ENCODE measurements at regions not wholly inside any gene's neighbourhood (a gene's known extent, or its start where the extent isn't known, plus 50 kb on each side); places are given as distances from the start of the nearest gene placed in this dataset.
"Not testable (repeated sequence)": the region's sequence is repeated elsewhere in the genome, so short reads cannot be mapped to it uniquely, and the experiment has no call there.

DNA sequence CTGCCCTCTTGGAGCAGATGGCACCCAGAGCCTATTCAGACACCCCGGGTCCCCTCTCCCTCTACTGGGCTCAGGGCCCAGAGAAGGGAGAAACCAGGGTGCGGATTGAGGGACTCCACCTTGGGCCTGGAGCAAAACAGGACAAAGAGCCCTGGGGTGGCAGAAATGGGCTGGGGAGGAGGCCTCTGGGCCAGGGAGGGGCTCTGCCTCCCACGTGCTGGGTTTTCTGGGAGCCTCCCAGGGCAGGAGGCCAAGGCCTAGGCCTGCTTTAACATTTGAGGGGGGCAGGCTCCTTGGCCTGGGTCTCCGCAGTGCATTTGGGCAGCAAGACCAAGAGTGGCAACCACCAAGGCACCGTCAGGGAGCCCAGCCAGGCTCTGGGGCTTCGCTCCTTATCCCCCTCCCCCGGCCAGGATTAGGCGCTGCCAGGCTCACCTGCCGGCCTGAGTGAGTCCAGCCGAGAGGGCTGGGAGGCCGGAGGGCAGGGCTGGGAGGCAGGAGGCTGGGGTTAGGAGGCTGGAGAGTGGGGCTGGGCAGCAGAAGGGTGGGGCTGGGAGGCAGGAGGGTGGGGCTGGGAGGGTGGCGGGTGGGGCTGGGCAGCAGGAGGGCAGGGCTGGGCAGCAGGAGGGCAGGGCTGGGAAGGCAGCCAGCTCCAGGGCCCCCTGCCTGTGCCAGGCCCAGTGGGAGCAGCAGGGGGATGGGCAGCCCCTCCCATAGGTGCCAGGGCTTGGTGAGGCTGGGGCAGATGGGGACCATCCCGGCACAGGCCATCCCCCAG is 101.8 kb upstream of the EIF5 start:
- no peak for DNase-seq (ENCODE audit: low spot score)

GRCh38 chr14:103232831-103233319 is 101.2 kb upstream of the EIF5 start:
- no peak for DNase-seq (ENCODE audit: low spot score)

- no peak for DNase-seq (ENCODE audit: low spot score)
Measured at GRCh38 chr14:103233328-103233727, 100.7 kb upstream of the EIF5 start.

DNA sequence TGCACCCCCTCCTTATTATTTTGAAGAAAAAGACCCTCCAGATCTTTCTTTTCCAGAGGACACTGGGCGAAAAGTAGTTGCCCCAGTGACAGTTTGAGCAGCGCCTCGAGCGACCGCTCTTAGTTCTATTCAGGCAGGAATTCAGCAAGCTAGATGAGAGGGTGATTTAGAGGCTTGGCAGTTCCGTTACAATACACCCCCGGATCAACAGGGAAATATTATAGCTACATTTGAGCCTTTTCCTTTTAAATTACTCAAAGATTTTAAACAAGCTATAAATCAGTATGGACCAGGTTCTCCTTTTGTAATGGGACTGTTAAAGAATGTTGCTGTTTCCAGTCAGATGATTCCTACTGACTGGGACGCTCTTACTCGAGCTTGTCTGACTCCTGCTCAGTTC is 99.2 kb upstream of the EIF5 start:
- DNase-seq (ENCODE audit: low spot score) = not testable (repeated sequence)

DNA sequence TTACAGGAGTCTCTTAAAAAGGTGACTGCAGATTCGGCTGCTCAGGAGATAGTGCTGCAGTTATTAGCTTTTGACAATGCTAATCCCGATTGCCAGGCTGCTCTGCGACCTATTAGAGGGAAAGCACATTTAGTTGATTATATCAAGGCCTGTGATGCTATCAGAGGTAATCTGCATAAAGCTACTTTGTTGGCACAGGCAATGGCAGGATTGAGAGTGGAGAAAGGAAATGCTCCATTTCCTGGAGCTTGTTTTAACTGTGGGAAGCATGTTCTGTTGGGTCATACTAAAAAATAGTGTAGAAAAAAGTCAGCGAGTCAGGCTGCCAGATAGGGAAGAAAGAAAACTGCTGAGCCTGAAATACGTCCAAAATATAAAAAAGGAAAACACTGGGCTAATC is 98.5 kb upstream of the EIF5 start:
- not testable (repeated sequence) for DNase-seq (ENCODE audit: low spot score)

DNA sequence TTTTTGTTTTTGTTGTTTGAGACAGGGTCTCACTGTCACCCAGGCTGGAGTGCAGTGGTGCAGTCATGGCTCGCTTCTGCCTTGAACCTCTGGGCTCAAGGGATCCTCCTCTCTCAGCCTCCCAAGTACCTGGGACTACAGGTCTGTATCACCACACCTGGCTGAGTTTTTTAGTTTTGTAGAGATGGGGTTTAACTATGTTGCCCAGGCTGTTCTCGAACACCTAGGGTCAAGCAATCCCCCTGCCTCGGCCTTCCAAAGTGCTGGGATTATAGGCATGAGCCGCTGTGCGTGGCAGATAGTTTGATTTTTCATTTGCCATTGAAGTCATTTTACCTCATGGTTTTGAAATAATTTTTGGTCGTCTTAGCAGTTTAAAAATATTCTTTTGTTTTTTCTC is 94.3 kb upstream of the EIF5 start:
- no peak for DNase-seq (ENCODE audit: low spot score)

DNA sequence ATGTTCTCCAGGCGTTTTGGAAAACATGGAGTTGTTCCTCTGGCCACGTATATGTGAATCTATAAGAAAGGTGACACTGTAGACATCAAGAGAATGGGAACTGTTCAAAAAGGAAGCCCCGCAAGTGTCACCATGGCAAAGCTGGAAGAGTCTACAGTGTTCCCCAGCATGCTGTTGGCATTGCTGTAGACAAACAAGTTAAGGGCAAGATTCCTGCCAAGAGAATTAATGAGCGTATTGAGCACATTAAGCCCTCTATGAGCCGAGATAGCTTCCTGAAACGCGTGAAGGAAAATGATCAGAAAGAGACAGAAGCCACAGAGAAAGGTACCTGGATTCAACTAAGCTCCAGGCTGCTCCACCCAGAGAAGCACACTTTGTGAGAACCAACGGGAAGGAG is 92.5 kb upstream of the EIF5 start:
- DNase-seq (ENCODE audit: low spot score) = no peak

- DNase-seq (ENCODE audit: low spot score) = peak; percentile 55
Measured at GRCh38 chr14:103243764-103244737, 90.0 kb upstream of the EIF5 start.

DNA sequence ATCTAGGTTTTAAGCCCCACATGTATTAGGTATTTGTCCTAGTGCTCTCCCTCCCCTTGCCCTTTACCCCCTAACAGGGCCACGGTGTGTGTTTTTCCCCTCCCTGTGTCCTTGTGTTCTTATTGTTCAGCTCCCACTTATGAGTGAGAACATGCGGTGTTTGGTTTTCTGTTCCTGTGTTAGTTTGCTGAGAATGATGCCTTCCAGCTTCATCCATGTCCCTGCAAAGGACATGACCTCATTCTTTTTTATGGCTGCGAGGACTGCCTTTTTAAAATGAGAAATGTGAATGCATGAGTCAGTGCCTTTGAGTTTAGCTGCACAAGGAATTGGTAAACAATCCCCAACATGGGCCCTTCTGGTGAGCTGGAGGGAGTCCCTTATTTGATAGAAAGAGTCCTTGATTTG is 88.4 kb upstream of the EIF5 start:
- not testable (repeated sequence) for DNase-seq (ENCODE audit: low spot score)

- no peak for DNase-seq (ENCODE audit: low spot score)
Measured at GRCh38 chr14:103246070-103246469, 88.0 kb upstream of the EIF5 start.

DNA sequence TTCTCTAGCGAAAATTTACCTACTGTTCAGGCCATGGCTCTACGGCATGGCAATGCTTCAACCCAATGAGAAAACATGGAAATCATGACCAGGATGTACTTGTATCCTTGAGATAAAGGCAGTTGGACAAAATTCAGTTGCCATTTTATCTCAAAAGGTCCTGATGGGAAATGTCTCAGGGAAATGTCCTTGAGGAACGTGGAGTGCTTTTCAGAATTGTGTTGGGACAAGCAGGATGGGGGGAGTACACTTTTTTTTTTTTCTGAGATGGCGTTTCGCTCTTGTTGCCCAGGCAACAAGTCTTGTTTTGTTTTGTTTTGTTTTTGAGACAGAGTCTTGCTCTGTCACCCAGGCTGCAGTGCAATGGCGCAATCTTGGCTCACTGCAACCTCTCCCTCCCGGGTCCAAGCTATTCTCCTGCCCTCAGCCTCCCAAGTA is 86.8 kb upstream of the EIF5 start:
- DNase-seq (ENCODE audit: low spot score) = no peak

GRCh38 chr14:103250181-103250580 is 83.9 kb upstream of the EIF5 start:
- DNase-seq (ENCODE audit: low spot score) = no peak

DNA sequence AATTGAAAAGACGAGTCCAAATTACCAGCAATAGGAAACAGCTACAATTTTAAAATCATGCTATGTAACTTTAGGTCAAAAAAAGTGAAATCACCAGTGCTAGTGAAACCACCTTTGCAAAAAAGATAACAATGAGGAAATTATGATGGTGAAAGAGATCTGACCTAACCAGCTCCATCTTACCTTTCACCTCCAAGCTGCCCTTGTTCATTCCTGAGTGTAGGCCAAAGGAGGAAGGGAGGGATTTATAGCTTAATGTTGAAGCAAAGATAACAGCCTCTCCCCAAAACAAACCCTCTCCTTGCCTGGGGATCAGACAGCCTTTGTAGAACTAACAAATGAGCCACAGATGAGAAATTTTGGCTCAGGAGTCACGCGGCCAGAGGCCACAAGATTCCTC is 83.2 kb upstream of the EIF5 start:
- DNase-seq (ENCODE audit: low spot score) = no peak

- DNase-seq (ENCODE audit: low spot score) = no peak
Measured at GRCh38 chr14:103255555-103255954, 78.5 kb upstream of the EIF5 start.

DNA sequence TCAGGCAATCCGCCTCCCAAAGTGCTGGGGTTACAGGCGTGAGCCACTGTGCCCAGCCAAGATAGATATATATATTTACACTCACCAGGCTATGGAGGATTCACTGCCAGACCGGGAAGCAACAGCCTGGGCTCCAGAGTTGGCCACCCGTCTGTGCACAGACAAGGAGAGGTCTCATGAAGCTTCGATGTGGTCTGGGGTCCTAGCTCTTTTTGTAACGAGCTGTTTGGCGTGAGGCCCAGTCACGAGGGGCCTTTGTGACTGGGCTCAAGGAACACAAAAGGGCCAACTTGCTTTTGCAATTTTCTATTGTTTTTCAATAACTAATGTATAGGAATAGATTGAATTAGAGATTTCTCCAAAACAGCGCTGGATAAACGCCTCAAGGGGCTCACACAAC is 77.6 kb upstream of the EIF5 start:
- no peak for DNase-seq (ENCODE audit: low spot score)

GRCh38 chr14:103257211-103257962 is 76.7 kb upstream of the EIF5 start:
- DNase-seq (ENCODE audit: low spot score) = no peak

- no peak for DNase-seq (ENCODE audit: low spot score)
Measured at GRCh38 chr14:103258211-103258610, 75.8 kb upstream of the EIF5 start.

- DNase-seq (ENCODE audit: low spot score) = no peak
Measured at GRCh38 chr14:103259184-103259583, 74.9 kb upstream of the EIF5 start.

DNA sequence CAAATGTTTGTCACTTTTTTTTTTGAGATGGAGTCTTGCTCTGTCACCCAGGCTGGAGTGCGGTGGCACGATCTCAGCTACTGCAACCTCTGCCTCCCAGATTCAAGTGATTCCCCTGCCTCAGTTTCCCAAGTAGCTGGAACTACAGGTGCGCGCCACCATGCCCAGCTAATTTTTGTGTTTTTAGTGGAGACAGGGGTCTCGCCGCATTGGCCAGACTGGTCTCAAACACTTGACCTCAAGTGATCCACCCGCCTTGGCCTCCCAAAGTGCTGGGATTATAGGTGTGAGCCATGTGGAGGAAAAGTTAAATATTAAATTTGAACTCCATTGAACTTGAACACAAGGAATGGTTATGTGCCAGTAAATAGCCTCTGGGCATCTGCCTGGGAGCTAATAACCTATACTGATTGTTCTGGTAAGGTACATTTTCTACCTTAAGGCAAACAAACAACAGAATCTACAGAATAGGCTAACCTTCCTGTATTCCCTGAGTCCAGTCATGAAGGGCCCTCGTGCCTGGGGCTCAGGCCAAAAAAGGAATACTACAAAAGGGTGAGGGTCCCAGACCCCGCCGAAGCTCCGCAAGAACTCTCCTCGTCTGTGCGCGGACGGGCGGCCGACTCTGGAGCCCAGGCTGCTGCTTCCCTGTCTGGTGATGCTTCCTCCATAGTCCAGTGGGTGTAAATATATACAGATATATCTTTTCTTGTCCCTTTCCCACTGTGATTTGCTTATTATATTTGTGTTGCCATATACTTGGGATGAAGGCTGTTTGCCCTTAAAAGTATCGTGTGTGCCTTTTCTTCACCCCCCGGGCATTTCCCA is 74.0 kb upstream of the EIF5 start:
- DNase-seq (ENCODE audit: low spot score) = no peak

GRCh38 chr14:103260629-103261124 is 73.4 kb upstream of the EIF5 start:
- no peak for DNase-seq (ENCODE audit: low spot score)

All from cerebellar cortex (tissue), 1 donor.